ENCODE measurements at regions not wholly inside any gene's neighbourhood (a gene's known extent, or its start where the extent isn't known, plus 50 kb on each side); places are given as distances from the start of the nearest gene placed in this dataset.
"Not testable (repeated sequence)": the region's sequence is repeated elsewhere in the genome, so short reads cannot be mapped to it uniquely, and the experiment has no call there.

- TF ChIP-seq YY1 (IDR thresholded peaks at IDR 0.05) (no peak), MAX (IDR thresholded peaks at IDR 0.05) (no peak), FOXA2 (IDR thresholded peaks at IDR 0.05) (no peak), EGR1 (IDR thresholded peaks at IDR 0.05; ENCODE audit: low read depth in 2 of 2) (no peak), GABPA (IDR thresholded peaks at IDR 0.05 in 1 of 2, conservative IDR thresholded peaks at IDR 0.05 in 1 of 2) (no peak), HNF4G (IDR thresholded peaks at IDR 0.05) (no peak), FOXA1 (IDR thresholded peaks at IDR 0.05) (no peak), SP1 (IDR thresholded peaks at IDR 0.05) (no peak), RAD21 (IDR thresholded peaks at IDR 0.05) (no peak), RXRA (IDR thresholded peaks at IDR 0.05) (no peak), ZBTB33 (IDR thresholded peaks at IDR 0.05) (no peak), HNF4A (conservative IDR thresholded peaks at IDR 0.05) (no peak), JUND (IDR thresholded peaks at IDR 0.05) (no peak), TAF1 (conservative IDR thresholded peaks at IDR 0.05) (no peak), NR2F2 (IDR thresholded peaks at IDR 0.05) (no peak), REST (IDR thresholded peaks at IDR 0.05) (no peak), ATF3 (IDR thresholded peaks at IDR 0.05) (no peak), CTCF (IDR thresholded peaks at IDR 0.05; ENCODE audit: low read depth, low read length, missing input control) (no peak)
- Histone ChIP-seq H3K27me3 (ENCODE audit: control insufficient read depth in 4 of 4, insufficient read depth in 4 of 4, low read length in 3 of 4) (no peaks in the 10 kb centered on the region), H3K27ac (ENCODE audit: low read depth in 1 of 2, low read length in 2 of 2) (no peak overlapping the region), H3K9ac (ENCODE audit: low read depth in 1 of 2, low read length in 2 of 2) (no peak overlapping the region), H3K4me1 (ENCODE audit: control insufficient read depth in 4 of 4, insufficient read depth in 4 of 4, low read length in 3 of 4) (no peaks in the 10 kb centered on the region), H3K9me3 (ENCODE audit: control insufficient read depth in 4 of 4, low read length in 3 of 4) (no peaks in the 10 kb centered on the region), H3K4me3 (ENCODE audit: low read depth in 1 of 3, low read length in 3 of 3) (no peak overlapping the region), H3K36me3 (ENCODE audit: control insufficient read depth in 4 of 4, insufficient read depth in 3 of 4, low read depth in 1 of 4, low read length in 3 of 4) (no peaks in the 10 kb centered on the region)
- DNase-seq (ENCODE audit: low spot score) = no peak
- WGBS = 91% methylated on average over 4 of the region's 4 CpGs
These were observed 178.3 kb upstream of the LAMA2 start for GRCh38 chr6:128704601-128705000.

GRCh38 chr6:128703794-128704193 is 179.1 kb upstream of the LAMA2 start:
- not testable (repeated sequence) for H3K4me1 ChIP-seq (ENCODE audit: control insufficient read depth in 4 of 4, insufficient read depth in 4 of 4, low read length in 3 of 4); DNase-seq (ENCODE audit: low spot score)
- 91% methylated on average over 3 of the region's 3 CpGs for WGBS

More at GRCh38 chr6:128703794-128704193, 179.1 kb upstream of the LAMA2 start:
- H3K27ac ChIP-seq (ENCODE audit: low read depth in 1 of 2, low read length in 2 of 2); H3K9me3 ChIP-seq (ENCODE audit: control insufficient read depth in 4 of 4, low read length in 3 of 4); H3K4me3 ChIP-seq (ENCODE audit: low read depth in 1 of 3, low read length in 3 of 3); H3K9ac ChIP-seq (ENCODE audit: low read depth in 1 of 2, low read length in 2 of 2); H3K27me3 ChIP-seq (ENCODE audit: control insufficient read depth in 4 of 4, insufficient read depth in 4 of 4, low read length in 3 of 4); H3K36me3 ChIP-seq (ENCODE audit: control insufficient read depth in 4 of 4, insufficient read depth in 3 of 4, low read depth in 1 of 4, low read length in 3 of 4): not testable (repeated sequence)

Measured in liver (tissue), 8 donors.